Bone marrow (tissue), 2 donors: ENCODE measurements at regions not wholly inside any gene's neighbourhood (a gene's known extent, or its start where the extent isn't known, plus 50 kb on each side); places are given as distances from the start of the nearest gene placed in this dataset.

Source experiments
- DNase-seq, 2 donors: peaks; one replicate each; lab custom pipeline; 2025; lab: John Stamatoyannopoulos, UW

DNA sequence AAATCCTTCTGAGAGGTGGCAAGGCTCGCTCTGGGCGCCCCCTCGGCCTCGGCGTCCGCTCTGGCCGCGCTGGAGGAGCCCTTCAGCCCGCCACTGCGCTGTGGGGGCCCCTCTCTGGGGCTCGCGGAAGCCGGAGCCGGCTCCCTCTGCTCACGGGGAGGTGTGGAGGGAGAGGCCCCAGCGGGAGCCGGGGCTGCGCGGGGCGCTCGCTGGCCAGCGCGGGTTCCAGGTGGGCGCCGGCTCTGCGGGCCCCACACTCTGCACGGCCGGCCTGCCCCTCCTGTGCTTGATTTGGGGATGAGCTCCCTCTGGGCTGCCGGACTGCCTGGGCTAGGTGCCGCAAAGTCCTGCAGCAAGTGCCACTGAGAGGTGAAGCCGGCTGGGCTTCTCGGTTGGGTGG lies 1260.7 kb upstream of the PRMT6 start:
- no peak for DNase-seq

DNA sequence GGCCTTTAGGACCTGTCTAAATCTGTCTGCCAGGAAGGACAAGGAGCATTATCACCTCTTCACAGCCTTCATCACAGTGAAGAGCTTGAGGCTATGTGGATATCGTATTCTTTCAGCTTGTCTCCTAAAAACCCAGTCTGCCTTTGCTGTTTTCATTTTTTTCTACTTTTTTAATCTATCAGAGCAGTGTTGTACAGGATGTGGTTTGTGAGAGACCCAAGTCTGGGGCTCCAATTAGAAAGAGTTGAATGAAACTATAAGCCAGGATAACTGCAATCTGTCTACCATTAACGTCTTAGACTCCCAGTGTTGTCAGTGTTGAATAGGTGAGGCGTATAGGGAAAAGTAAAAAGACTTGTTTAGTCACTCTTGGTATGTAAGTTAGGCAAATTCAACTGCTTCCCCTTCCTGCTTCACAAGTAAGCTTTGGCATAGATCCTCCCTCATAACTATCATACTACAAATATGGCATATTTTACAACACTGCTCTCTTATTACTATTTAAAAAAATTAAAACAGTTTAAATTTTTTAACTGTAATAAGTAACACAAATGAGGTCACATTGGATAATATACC lies 1225.8 kb upstream of the PRMT6 start:
- DNase-seq = no peak

DNA sequence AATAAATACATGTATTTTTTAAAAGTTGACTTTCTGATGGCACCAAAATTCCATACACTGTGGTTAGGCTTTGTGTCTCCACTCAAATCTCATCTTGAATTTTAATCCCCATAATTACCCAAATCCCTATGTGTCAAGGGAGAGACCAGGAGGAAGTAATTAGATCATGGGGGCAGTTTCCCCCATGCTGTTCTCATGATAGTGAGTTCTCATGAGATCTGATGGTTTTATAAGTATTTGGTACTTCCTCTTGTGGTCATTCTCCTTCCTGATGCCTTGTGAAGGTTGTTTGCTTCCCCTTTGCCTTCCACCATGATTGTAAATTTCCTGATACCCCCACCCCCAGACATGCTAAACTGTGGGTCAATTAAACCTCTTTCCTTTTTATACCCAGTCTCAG lies 1218.4 kb upstream of the PRMT6 start:
- DNase-seq = no peak

DNA sequence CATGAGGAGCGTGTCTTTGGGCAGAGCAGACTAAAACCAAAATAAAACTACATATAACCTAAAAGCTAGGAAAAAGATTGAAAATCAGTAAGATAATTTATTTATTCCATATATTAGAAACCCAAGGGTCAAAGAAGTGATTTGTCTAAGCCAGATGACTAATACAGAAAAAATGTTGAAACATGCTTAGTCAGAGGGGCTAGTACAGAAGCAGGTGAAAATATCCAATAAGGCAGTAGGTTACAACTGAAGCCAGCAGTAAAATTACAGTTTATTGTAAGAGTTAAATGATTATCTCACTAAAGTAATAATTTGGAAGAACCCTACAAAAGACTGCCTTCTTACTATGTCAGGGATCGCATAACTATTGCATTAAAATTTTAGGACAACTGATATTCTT lies 1190.9 kb upstream of the PRMT6 start:
- no peak for DNase-seq

DNA sequence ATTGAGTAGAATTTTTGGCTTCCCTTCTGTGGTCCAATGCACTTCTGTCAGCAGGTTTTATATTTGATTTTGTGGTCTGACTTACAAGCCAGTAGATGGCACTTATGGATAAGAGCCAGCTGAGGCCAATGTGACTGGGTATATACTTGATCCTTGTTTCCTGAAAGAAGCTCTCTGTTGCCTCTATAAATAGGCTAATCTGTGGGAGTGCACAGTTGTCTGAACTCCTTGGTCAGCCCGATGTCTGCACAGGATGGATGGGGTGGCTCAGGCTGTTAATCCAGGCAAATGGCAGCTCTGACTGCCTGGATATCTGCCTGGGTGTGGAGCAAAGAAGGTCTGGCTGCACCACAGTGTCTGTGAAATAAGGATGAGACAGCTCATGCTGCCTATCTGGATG lies 1183.7 kb upstream of the PRMT6 start:
- DNase-seq = no peak

- no peak for DNase-seq
Observed at GRCh38 chr1:105874621-105875020, 1181.9 kb upstream of the PRMT6 start.

GRCh38 chr1:105886309-105886708 lies 1170.2 kb upstream of the PRMT6 start:
- DNase-seq = no peak

DNA sequence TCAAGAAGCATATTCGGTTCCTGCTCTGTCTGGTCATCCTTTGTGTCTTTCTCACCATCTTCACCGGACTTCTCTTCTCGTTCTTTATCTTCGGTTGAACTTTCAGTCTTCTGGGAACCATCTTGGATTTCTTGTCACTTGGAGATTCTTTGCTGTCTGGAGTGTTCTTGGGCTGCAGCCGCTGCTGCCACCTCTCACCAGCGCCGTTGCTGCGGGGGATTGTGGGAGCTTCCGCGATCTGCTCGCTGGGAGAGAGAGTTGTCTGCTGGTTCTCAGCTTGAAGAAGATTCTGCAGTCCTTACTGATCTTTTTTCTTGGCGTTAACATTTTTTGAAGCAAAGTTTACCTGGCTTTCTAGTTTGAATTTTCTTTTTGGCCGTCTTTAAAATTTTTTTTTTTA lies 1165.2 kb upstream of the PRMT6 start:
- no peak for DNase-seq

- no peak for DNase-seq
Observed at GRCh38 chr1:105894006-105894405, 1162.5 kb upstream of the PRMT6 start.

GRCh38 chr1:105909811-105910210 lies 1146.7 kb upstream of the PRMT6 start:
- no peak for DNase-seq

DNA sequence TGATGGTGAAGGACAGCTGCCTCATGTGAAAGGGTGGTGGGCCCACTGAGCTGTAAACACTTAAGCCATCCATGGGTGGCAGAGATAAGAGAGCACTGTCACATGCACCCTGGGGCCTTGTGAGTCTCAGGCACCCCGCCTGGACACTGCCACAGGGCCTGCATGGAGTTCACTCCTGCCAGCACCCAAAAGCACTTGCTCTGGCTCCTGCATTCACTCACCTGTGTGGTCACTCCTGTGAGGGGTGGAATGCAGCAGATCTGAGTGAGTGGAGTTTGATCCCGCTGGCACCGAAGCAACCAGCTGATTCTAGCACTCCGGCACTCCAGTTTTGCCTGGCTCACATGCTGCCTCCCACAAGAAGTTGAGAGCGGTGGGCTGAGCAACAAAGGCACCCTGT lies 1142.1 kb upstream of the PRMT6 start:
- no peak for DNase-seq

GRCh38 chr1:105934806-105935205 lies 1121.7 kb upstream of the PRMT6 start:
- no peak for DNase-seq

GRCh38 chr1:105964879-105965278 lies 1091.6 kb upstream of the PRMT6 start:
- no peak for DNase-seq

DNA sequence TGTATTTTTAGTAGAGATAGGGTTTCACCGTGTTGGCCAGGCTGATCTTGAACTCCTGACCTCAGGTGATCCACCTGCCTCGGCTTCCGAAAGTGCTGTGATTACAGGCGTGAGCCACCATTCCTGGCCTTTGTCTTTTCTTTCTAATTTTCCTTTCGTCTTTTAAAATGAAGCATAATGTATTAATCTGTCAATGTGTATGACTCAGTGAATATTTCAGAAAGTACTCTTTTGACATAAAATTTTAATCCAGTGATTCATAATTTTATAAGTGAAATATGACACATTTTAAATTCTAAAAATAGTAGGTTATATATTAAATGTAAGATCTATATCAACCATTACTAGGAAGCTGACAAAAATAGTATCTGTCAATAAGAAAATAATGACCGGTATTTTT lies 1059.0 kb upstream of the PRMT6 start:
- no peak for DNase-seq

GRCh38 chr1:106022312-106022902 lies 1034.1 kb upstream of the PRMT6 start:
- DNase-seq = no peak

- DNase-seq = no peak
Observed at GRCh38 chr1:106027871-106028270, 1028.6 kb upstream of the PRMT6 start.

DNA sequence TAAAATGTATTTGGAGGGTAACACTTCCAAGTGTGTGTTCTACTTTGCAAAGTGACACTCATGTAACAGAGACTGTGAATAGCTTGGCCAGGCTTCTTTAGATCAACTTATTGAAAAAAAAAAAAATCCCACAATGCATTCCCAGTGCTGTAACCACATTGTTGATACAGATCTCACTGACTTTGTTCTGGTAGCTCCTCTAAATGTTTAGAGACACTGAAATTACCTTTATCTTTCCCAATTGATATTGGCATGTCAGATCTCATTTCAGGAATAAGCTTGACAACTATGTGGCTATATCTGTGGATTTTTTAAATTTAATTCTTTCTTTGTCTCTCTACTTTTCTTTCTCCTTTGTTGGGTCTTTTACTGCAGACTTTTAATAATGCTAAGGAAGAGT lies 1018.9 kb upstream of the PRMT6 start:
- DNase-seq = no peak

- no peak for DNase-seq
Observed at GRCh38 chr1:106038260-106038659, 1018.2 kb upstream of the PRMT6 start.

GRCh38 chr1:106043971-106044370 lies 1012.5 kb upstream of the PRMT6 start:
- no peak for DNase-seq

- DNase-seq = no peak
Observed at GRCh38 chr1:106047210-106047609, 1009.3 kb upstream of the PRMT6 start.

DNA sequence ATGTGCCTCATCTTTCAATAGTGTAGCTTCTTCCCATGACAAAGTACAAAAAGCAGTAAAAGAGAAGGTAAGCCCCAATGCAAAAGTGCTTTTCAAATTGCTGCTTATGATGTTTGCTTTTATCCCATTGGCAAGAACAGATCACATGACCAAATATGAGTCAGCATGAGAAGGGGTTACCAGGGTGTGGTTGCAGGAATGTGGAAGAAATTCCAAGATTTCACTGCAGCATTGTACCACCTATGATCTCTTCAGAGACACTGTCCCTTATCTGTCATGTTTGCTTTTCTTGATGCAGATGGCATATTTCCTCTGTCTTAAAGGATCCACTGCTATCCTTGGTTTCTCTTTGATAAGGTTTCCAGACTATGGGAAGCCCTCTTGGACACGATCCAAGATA lies 1006.9 kb upstream of the PRMT6 start:
- DNase-seq = no peak

- DNase-seq = no peak
Observed at GRCh38 chr1:106055855-106056254, 1000.6 kb upstream of the PRMT6 start.

DNA sequence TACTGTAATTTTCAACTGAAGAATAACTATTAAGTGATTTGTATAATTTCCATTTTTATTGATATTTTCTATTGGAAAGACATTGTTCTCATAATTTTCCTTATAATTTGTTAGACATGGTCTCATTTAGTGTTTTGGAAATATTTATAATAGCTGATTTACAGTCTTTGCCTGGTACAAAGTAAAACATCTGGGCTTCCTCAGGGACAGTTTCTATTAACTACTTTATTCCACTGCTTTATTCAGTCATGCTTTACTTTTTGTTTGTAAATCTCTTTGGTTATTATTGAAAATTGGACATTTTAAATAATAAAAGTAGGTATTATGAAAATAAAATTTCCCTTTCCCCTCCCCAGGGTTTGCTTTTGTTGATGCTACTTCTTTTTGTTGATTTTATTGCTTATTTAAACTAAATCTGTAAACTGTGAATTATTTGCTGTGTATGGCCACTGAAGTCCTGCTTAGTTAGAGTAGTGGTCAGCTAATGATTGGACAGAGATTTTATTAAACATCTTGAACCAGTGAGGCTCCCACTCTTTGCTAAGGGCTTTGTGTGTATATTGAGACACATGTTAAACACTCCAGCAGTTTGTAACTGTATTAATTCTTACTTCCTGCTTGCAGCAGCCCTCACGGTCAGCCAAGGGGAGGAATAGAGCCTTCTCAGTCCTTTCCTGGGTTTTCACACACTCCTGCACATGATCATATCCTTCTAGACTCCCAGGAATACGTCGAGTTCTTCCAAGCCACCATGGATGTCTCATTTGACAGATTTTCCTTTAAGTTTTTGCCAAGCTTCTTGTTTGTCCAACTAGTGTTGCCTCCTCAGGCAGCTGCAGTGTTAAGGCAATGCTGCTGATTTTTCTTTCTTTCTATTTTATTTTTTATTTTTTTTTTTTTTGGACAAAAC lies 994.6 kb upstream of the PRMT6 start:
- no peak for DNase-seq
